GM06990 (cell line): ENCODE measurements at regions not wholly inside any gene's neighbourhood (a gene's known extent, or its start where the extent isn't known, plus 50 kb on each side); places are given as distances from the start of the nearest gene placed in this dataset.

Source experiments
- DNase-seq: peaks from one replicate; pipeline ENCODE4 v3.0.0-alpha.2; 2011; ENCODE audit not compliant: insufficient read length; ENCODE audit errors: extremely low read depth
- H3K27me3 ChIP-seq: replicated peaks from 2 replicates; pipeline ENCODE4 v1.6.0; 2011; ENCODE audit warnings: low read length; ENCODE audit not compliant: control insufficient read depth, insufficient read depth
- H3K36me3 ChIP-seq: 2 replicates; pipeline ENCODE4 v1.5.1; 2011; ENCODE audit warnings: low read length; ENCODE audit not compliant: control insufficient read depth, insufficient read depth
- H3K4me3 ChIP-seq: replicated peaks from 2 replicates; pipeline ENCODE4 v1.5.1; 2011; ENCODE audit warnings: low read depth, mild to moderate bottlenecking, control low read depth, low read length
- TF ChIP-seq, protein P1 (sequence below): IDR thresholded peaks from 2 replicates; pipeline ENCODE4 v1.5.1; 2011; ENCODE audit warnings: low read length, control low read depth, mild to moderate bottlenecking, inconsistent platforms; ENCODE audit not compliant: insufficient read depth, poor library complexity, severe bottlenecking

GRCh38 chr12:17062267-17063036 lies 456.5 kb upstream of the LMO3 start:
- TF ChIP-seq, protein P1, sequence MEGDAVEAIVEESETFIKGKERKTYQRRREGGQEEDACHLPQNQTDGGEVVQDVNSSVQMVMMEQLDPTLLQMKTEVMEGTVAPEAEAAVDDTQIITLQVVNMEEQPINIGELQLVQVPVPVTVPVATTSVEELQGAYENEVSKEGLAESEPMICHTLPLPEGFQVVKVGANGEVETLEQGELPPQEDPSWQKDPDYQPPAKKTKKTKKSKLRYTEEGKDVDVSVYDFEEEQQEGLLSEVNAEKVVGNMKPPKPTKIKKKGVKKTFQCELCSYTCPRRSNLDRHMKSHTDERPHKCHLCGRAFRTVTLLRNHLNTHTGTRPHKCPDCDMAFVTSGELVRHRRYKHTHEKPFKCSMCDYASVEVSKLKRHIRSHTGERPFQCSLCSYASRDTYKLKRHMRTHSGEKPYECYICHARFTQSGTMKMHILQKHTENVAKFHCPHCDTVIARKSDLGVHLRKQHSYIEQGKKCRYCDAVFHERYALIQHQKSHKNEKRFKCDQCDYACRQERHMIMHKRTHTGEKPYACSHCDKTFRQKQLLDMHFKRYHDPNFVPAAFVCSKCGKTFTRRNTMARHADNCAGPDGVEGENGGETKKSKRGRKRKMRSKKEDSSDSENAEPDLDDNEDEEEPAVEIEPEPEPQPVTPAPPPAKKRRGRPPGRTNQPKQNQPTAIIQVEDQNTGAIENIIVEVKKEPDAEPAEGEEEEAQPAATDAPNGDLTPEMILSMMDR = no peak
- no peak for DNase-seq

GRCh38 chr12:17060260-17060659 lies 454.3 kb upstream of the LMO3 start:
- H3K27me3 ChIP-seq = no peaks in the 10 kb centered on the region
- H3K4me3 ChIP-seq = no peak overlapping the region
- no peak for DNase-seq
- TF ChIP-seq, protein P1 = no peak
- H3K36me3 ChIP-seq = no peaks in the 10 kb centered on the region

More at GRCh38 chr12:17062267-17063036, 456.5 kb upstream of the LMO3 start:
- no peak overlapping the region for H3K4me3 ChIP-seq
- H3K36me3 ChIP-seq = no peaks in the 10 kb centered on the region
- H3K27me3 ChIP-seq = no peaks in the 10 kb centered on the region

- H3K27me3 ChIP-seq = no peaks in the 10 kb centered on the region
- H3K36me3 ChIP-seq = no peaks in the 10 kb centered on the region
- TF ChIP-seq, protein P1 = no peak
- H3K4me3 ChIP-seq = no peak overlapping the region
- no peak for DNase-seq
Observed at GRCh38 chr12:17056546-17056945, 450.6 kb upstream of the LMO3 start.

GRCh38 chr12:17038923-17039322 lies 433.0 kb upstream of the LMO3 start:
- TF ChIP-seq, protein P1 = no peak

GRCh38 chr12:17035372-17035771 lies 429.4 kb upstream of the LMO3 start:
- TF ChIP-seq, protein P1 = no peak

More at GRCh38 chr12:17038923-17039322, 433.0 kb upstream of the LMO3 start:
- no peaks in the 10 kb centered on the region for H3K27me3 ChIP-seq
- H3K36me3 ChIP-seq = no peaks in the 10 kb centered on the region
- DNase-seq = no peak
- H3K4me3 ChIP-seq = no peak overlapping the region

More at GRCh38 chr12:17035372-17035771, 429.4 kb upstream of the LMO3 start:
- DNase-seq = no peak
- H3K4me3 ChIP-seq = no peak overlapping the region
- no peaks in the 10 kb centered on the region for H3K36me3 ChIP-seq
- no peaks in the 10 kb centered on the region for H3K27me3 ChIP-seq
